Vagina (tissue), 2 donors: ENCODE measurements at regions not wholly inside any gene's neighbourhood (a gene's known extent, or its start where the extent isn't known, plus 50 kb on each side); places are given as distances from the start of the nearest gene placed in this dataset.

ENCODE experiments used
- POLR2AphosphoS5 ChIP-seq, 2 donors: sonication (generic); formaldehyde crosslinking; IDR thresholded peaks; one replicate each; pipeline ENCODE4 v1.9.0; 2017; ENCODE audit warnings: antibody characterized with exemption in 2 of 2, mild to moderate bottlenecking in 2 of 2, low read depth in 1 of 2; ENCODE audit not compliant: insufficient read depth in 1 of 2
- TF ChIP-seq, protein P1 (sequence below), 3 experiments: fragments of 450-650 bp in 2 of 3; fragments of 200-600 bp in 1 of 3; sonication (generic) in 1 of 3; IDR thresholded peaks; one replicate each; pipeline ENCODE4 v1.5.1; 2017 to 2019; ENCODE audit warnings: antibody characterized with exemption in 3 of 3, mild to moderate bottlenecking in 2 of 3, moderate library complexity in 2 of 3

DNA sequence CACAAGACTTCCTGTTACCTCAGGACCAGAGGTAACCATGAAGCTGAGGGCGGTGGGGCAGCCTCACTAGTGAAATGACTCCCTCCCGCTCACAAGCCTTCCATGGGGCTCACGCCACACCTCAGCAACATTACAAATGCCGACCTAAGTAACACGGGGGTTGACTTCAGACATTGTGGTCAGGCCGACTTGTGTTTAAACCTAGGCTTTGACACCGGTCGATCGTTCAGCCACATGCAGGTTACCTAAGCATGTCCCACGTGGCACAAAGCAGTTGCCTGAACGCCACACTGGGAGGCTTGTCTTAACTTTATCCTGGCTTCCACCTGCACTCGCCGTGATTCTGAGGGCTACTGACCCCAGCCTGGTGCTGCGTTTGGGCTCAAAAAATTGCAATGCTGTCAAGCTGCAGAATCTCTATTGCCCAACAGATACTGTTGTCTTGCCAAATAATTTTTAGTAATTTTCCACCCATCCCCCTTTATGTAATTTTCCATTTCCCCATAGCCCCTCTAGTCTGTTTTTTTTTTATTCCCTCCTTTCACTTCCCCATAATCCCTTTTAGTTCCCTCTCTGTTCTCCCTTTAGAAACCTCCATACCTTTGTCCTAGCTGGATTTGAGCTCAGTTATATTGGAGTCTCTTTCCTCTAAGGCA is 158.6 kb upstream of the RGMA start:
- TF ChIP-seq, protein P1, sequence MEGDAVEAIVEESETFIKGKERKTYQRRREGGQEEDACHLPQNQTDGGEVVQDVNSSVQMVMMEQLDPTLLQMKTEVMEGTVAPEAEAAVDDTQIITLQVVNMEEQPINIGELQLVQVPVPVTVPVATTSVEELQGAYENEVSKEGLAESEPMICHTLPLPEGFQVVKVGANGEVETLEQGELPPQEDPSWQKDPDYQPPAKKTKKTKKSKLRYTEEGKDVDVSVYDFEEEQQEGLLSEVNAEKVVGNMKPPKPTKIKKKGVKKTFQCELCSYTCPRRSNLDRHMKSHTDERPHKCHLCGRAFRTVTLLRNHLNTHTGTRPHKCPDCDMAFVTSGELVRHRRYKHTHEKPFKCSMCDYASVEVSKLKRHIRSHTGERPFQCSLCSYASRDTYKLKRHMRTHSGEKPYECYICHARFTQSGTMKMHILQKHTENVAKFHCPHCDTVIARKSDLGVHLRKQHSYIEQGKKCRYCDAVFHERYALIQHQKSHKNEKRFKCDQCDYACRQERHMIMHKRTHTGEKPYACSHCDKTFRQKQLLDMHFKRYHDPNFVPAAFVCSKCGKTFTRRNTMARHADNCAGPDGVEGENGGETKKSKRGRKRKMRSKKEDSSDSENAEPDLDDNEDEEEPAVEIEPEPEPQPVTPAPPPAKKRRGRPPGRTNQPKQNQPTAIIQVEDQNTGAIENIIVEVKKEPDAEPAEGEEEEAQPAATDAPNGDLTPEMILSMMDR (IDR thresholded peaks at IDR 0.05), result no peak
- TF ChIP-seq POLR2AphosphoS5 (IDR thresholded peaks at IDR 0.05; ENCODE audit: insufficient read depth in 1 of 2, low read depth in 1 of 2), result no peak
